ENCODE measurements at regions not wholly inside any gene's neighbourhood (a gene's known extent, or its start where the extent isn't known, plus 50 kb on each side); places are given as distances from the start of the nearest gene placed in this dataset.

DNA sequence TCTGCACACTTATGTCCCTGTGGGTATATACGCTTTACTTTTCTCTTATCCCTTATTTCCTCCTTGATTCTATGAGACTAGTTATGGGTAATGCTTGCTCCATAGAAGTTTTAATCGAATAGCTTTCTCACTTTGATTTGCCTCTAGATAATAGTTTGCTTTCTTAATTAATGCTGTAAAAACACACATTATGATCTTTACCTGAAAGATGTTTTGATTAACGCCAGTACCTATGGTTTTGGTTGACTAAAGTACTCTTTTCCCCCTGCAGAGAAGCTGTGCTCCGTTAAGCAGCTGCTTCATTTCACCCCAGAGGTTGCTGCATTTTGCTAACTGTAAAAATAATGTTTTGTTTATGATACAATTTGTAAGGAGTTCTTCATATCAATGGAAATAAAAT, 362.3 kb downstream of the FLRT2 start:
- TF ChIP-seq, protein P1, sequence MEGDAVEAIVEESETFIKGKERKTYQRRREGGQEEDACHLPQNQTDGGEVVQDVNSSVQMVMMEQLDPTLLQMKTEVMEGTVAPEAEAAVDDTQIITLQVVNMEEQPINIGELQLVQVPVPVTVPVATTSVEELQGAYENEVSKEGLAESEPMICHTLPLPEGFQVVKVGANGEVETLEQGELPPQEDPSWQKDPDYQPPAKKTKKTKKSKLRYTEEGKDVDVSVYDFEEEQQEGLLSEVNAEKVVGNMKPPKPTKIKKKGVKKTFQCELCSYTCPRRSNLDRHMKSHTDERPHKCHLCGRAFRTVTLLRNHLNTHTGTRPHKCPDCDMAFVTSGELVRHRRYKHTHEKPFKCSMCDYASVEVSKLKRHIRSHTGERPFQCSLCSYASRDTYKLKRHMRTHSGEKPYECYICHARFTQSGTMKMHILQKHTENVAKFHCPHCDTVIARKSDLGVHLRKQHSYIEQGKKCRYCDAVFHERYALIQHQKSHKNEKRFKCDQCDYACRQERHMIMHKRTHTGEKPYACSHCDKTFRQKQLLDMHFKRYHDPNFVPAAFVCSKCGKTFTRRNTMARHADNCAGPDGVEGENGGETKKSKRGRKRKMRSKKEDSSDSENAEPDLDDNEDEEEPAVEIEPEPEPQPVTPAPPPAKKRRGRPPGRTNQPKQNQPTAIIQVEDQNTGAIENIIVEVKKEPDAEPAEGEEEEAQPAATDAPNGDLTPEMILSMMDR (IDR thresholded peaks at IDR 0.05; ENCODE audit: borderline replicate concordance, extremely low read depth, low read length, poor library complexity, severe bottlenecking): no peak
- TF ChIP-seq EZH2 (IDR thresholded peaks at IDR 0.05; ENCODE audit: borderline replicate concordance, low read depth, low read length, severe bottlenecking): no peak
